ENCODE measurements at regions not wholly inside any gene's neighbourhood (a gene's known extent, or its start where the extent isn't known, plus 50 kb on each side); places are given as distances from the start of the nearest gene placed in this dataset.

- ChIA-PET POLR2A (no interaction called here), CTCF (interaction anchor here (4.3 kb wide), 1 partner anchor 17 kb away, joined by 15 read pairs; no protein-coding TSS in a partner anchor)
- Histone ChIP-seq H3K9me3 (ENCODE audit: control insufficient read depth, insufficient read depth, low read length) (peaks cover 4% of the 10 kb centered on the region), H3K4me3 (ENCODE audit: low read depth, low read length) (no peak overlapping the region), H3K27ac (ENCODE audit: low read depth, low read length) (no peak overlapping the region), H3K27me3 (ENCODE audit: control insufficient read depth, insufficient read depth, low read length) (no peaks in the 10 kb centered on the region)
- TF ChIP-seq CTCF (IDR thresholded peaks at IDR 0.05; ENCODE audit: low read depth, low read length) = no peak
- no peak for DNase-seq (ENCODE audit: low read depth, low spot score)
These were observed 68.2 kb upstream of the EED start for GRCh38 chr11:86176165-86176884.

- Histone ChIP-seq H3K27ac (ENCODE audit: low read depth, low read length) (no peak overlapping the region), H3K27me3 (ENCODE audit: control insufficient read depth, insufficient read depth, low read length) (no peaks in the 10 kb centered on the region), H3K9me3 (ENCODE audit: control insufficient read depth, insufficient read depth, low read length) (peaks cover 4% of the 10 kb centered on the region), H3K4me3 (ENCODE audit: low read depth, low read length) (no peak overlapping the region)
- CTCF ChIA-PET = interaction anchor here (4.3 kb wide), 1 partner anchor 18 kb away, joined by 15 read pairs; no protein-coding TSS in a partner anchor
- POLR2A ChIA-PET = no interaction called here
- DNase-seq (ENCODE audit: low read depth, low spot score) = no peak
- TF ChIP-seq CTCF (IDR thresholded peaks at IDR 0.05; ENCODE audit: low read depth, low read length) = no peak
These were observed 68.9 kb upstream of the EED start for GRCh38 chr11:86175626-86176025.

GRCh38 chr11:86175191-86175590 lies 69.4 kb upstream of the EED start:
- no peak overlapping the region for H3K4me3 ChIP-seq (ENCODE audit: low read depth, low read length)
- DNase-seq (ENCODE audit: low read depth, low spot score) = no peak
- ChIA-PET CTCF (interaction anchor here (4.3 kb wide), 1 partner anchor 19 kb away, joined by 15 read pairs; no protein-coding TSS in a partner anchor), POLR2A (interaction anchor here (1.6 to 2.7 kb wide), 4 partner anchors 13 to 108 kb away, joined by 6 to 21 read pairs (median 15); partner anchors contain the start of gene PICALM)
- H3K9me3 ChIP-seq (ENCODE audit: control insufficient read depth, insufficient read depth, low read length) = peaks cover 4% of the 10 kb centered on the region
- no peak for TF ChIP-seq CTCF (IDR thresholded peaks at IDR 0.05; ENCODE audit: low read depth, low read length)
- peak overlapping the region; percentile 97 for H3K27ac ChIP-seq (ENCODE audit: low read depth, low read length)
- no peaks in the 10 kb centered on the region for H3K27me3 ChIP-seq (ENCODE audit: control insufficient read depth, insufficient read depth, low read length)

GRCh38 chr11:86174101-86175046 lies 70.2 kb upstream of the EED start:
- peaks cover 3% of the 10 kb centered on the region; the same call in 1 of the 2 replicates for H3K9me3 ChIP-seq (ENCODE audit: control insufficient read depth, insufficient read depth, low read length)
- ChIA-PET POLR2A (interaction anchor here (0.6 to 2.7 kb wide), 10 partner anchors 9 to 488 kb away, joined by 3 to 21 read pairs (median 4); partner anchors contain the start of genes CCDC89 and PICALM), CTCF (interaction anchor here (4.3 kb wide), 1 partner anchor 19 kb away, joined by 15 read pairs; no protein-coding TSS in a partner anchor)
- DNase-seq (ENCODE audit: low read depth, low spot score) = peak; percentile 92
- H3K27me3 ChIP-seq (ENCODE audit: control insufficient read depth, insufficient read depth, low read length) = no peaks in the 10 kb centered on the region
- no peak for TF ChIP-seq CTCF (IDR thresholded peaks at IDR 0.05; ENCODE audit: low read depth, low read length)
- no peak overlapping the region for H3K4me3 ChIP-seq (ENCODE audit: low read depth, low read length)
- H3K27ac ChIP-seq (ENCODE audit: low read depth, low read length) = peak overlapping the region; percentile 97

All from AG04450 (cell line).